ENCODE measurements at regions not wholly inside any gene's neighbourhood (a gene's known extent, or its start where the extent isn't known, plus 50 kb on each side); places are given as distances from the start of the nearest gene placed in this dataset.

GRCh38 chr2:37781028-37781427, 109.6 kb upstream of the CDC42EP3 start:
- Mint-ChIP-seq H3K27me3 (no peaks in the 10 kb centered on the region), H3K27ac (no peak overlapping the region), H3K4me1 (no peaks in the 10 kb centered on the region), H3K9me3 (no peaks in the 10 kb centered on the region), H3K36me3 (ENCODE audit: low read depth) (no peaks in the 10 kb centered on the region), H3K4me3 (no peak overlapping the region)
- ChIA-PET CTCF (no interaction called here), POLR2A (interaction anchor here (0.7 kb wide), 1 partner anchor 10 kb away, joined by 3 read pairs; no protein-coding TSS in a partner anchor)
- no peak for DNase-seq

GRCh38 chr2:37782155-37782673, 110.8 kb upstream of the CDC42EP3 start:
- peaks cover 2% of the 10 kb centered on the region for H3K9me3 Mint-ChIP-seq
- CTCF ChIA-PET, result no interaction called here
- H3K4me3 Mint-ChIP-seq, result no peak overlapping the region

GRCh38 chr2:37782721-37783371, 111.4 kb upstream of the CDC42EP3 start:
- no peak for DNase-seq
- CTCF ChIA-PET, result no interaction called here
- Mint-ChIP-seq H3K4me1 (no peaks in the 10 kb centered on the region), H3K27me3 (no peaks in the 10 kb centered on the region), H3K9me3 (peaks cover 6% of the 10 kb centered on the region), H3K36me3 (ENCODE audit: low read depth) (no peaks in the 10 kb centered on the region), H3K27ac (no peak overlapping the region), H3K4me3 (no peak overlapping the region)
- POLR2A ChIA-PET, result no interaction called here

More at GRCh38 chr2:37782155-37782673, 110.8 kb upstream of the CDC42EP3 start:
- Mint-ChIP-seq H3K27ac (no peak overlapping the region), H3K36me3 (ENCODE audit: low read depth) (no peaks in the 10 kb centered on the region), H3K4me1 (no peaks in the 10 kb centered on the region), H3K27me3 (no peaks in the 10 kb centered on the region)
- DNase-seq, result no peak
- POLR2A ChIA-PET, result no interaction called here

GRCh38 chr2:37783545-37783944, 112.1 kb upstream of the CDC42EP3 start:
- H3K36me3 Mint-ChIP-seq (ENCODE audit: low read depth), result peaks cover under 1% of the 10 kb centered on the region
- CTCF ChIA-PET, result no interaction called here
- no peak overlapping the region for H3K27ac Mint-ChIP-seq
- H3K27me3 Mint-ChIP-seq, result no peaks in the 10 kb centered on the region
- POLR2A ChIA-PET, result no interaction called here
- H3K9me3 Mint-ChIP-seq, result peaks cover 10% of the 10 kb centered on the region
- no peak for DNase-seq
- no peak overlapping the region for H3K4me3 Mint-ChIP-seq
- H3K4me1 Mint-ChIP-seq, result no peaks in the 10 kb centered on the region

- Mint-ChIP-seq H3K27ac (no peak overlapping the region), H3K36me3 (ENCODE audit: low read depth) (peaks cover 6% of the 10 kb centered on the region), H3K4me1 (no peaks in the 10 kb centered on the region), H3K27me3 (no peaks in the 10 kb centered on the region), H3K4me3 (no peak overlapping the region), H3K9me3 (peaks cover 16% of the 10 kb centered on the region)
- ChIA-PET POLR2A (no interaction called here), CTCF (no interaction called here)
- no peak for DNase-seq
These were observed 112.8 kb upstream of the CDC42EP3 start for GRCh38 chr2:37784071-37784758.

- ChIA-PET POLR2A (interaction anchor here (1.2 kb wide), 1 partner anchor 8 kb away, joined by 4 read pairs; no protein-coding TSS in a partner anchor), CTCF (no interaction called here)
- no peaks in the 10 kb centered on the region for H3K4me1 Mint-ChIP-seq
- H3K27ac Mint-ChIP-seq, result no peak overlapping the region
- no peak overlapping the region for H3K4me3 Mint-ChIP-seq
- peaks cover 19% of the 10 kb centered on the region for H3K9me3 Mint-ChIP-seq
- H3K36me3 Mint-ChIP-seq (ENCODE audit: low read depth), result peaks cover 10% of the 10 kb centered on the region
- DNase-seq, result no peak
- no peaks in the 10 kb centered on the region for H3K27me3 Mint-ChIP-seq
These were observed 113.3 kb upstream of the CDC42EP3 start for GRCh38 chr2:37784759-37785149.

- Mint-ChIP-seq H3K27ac (no peak overlapping the region), H3K27me3 (no peaks in the 10 kb centered on the region), H3K4me1 (no peaks in the 10 kb centered on the region), H3K36me3 (ENCODE audit: low read depth) (peaks cover 12% of the 10 kb centered on the region), H3K9me3 (peaks cover 19% of the 10 kb centered on the region), H3K4me3 (no peak overlapping the region)
- ChIA-PET CTCF (no interaction called here), POLR2A (interaction anchor here (1.2 kb wide), 1 partner anchor 10 kb away, joined by 4 read pairs; no protein-coding TSS in a partner anchor)
- DNase-seq, result no peak
These were observed 114.8 kb upstream of the CDC42EP3 start for GRCh38 chr2:37786191-37786698.

- H3K4me3 Mint-ChIP-seq, result no peak overlapping the region
- no peak overlapping the region for H3K27ac Mint-ChIP-seq
- ChIA-PET CTCF (no interaction called here), POLR2A (no interaction called here)
- no peaks in the 10 kb centered on the region for H3K4me1 Mint-ChIP-seq
- H3K36me3 Mint-ChIP-seq (ENCODE audit: low read depth), result peaks cover 12% of the 10 kb centered on the region
- no peak for DNase-seq
- no peaks in the 10 kb centered on the region for H3K27me3 Mint-ChIP-seq
- H3K9me3 Mint-ChIP-seq, result peaks cover 19% of the 10 kb centered on the region
These were observed 115.4 kb upstream of the CDC42EP3 start for GRCh38 chr2:37786854-37787253.

GRCh38 chr2:37788602-37789209, 117.3 kb upstream of the CDC42EP3 start:
- Mint-ChIP-seq H3K36me3 (ENCODE audit: low read depth) (peaks cover 12% of the 10 kb centered on the region), H3K4me1 (no peaks in the 10 kb centered on the region), H3K9me3 (peaks cover 19% of the 10 kb centered on the region), H3K27me3 (no peaks in the 10 kb centered on the region), H3K27ac (no peak overlapping the region), H3K4me3 (no peak overlapping the region)
- ChIA-PET POLR2A (no interaction called here), CTCF (no interaction called here)
- no peak for DNase-seq

GRCh38 chr2:37790019-37790418, 118.6 kb upstream of the CDC42EP3 start:
- ChIA-PET POLR2A (no interaction called here), CTCF (no interaction called here)
- Mint-ChIP-seq H3K27me3 (no peaks in the 10 kb centered on the region), H3K27ac (no peak overlapping the region), H3K4me3 (no peak overlapping the region), H3K9me3 (peaks cover 19% of the 10 kb centered on the region), H3K4me1 (no peaks in the 10 kb centered on the region), H3K36me3 (ENCODE audit: low read depth) (peaks cover 12% of the 10 kb centered on the region)
- DNase-seq, result no peak

GRCh38 chr2:37790462-37790861, 119.0 kb upstream of the CDC42EP3 start:
- H3K27me3 Mint-ChIP-seq, result no peaks in the 10 kb centered on the region
- H3K4me3 Mint-ChIP-seq, result no peak overlapping the region
- peaks cover 12% of the 10 kb centered on the region for H3K36me3 Mint-ChIP-seq (ENCODE audit: low read depth)
- CTCF ChIA-PET, result no interaction called here
- POLR2A ChIA-PET, result interaction anchor here (0.6 kb wide), 1 partner anchor 9 kb away, joined by 3 read pairs; no protein-coding TSS in a partner anchor
- H3K9me3 Mint-ChIP-seq, result peaks cover 19% of the 10 kb centered on the region
- H3K27ac Mint-ChIP-seq, result no peak overlapping the region
- no peaks in the 10 kb centered on the region for H3K4me1 Mint-ChIP-seq
- DNase-seq, result no peak

GRCh38 chr2:37792366-37792765, 120.9 kb upstream of the CDC42EP3 start:
- Mint-ChIP-seq H3K27me3 (no peaks in the 10 kb centered on the region), H3K9me3 (peaks cover 16% of the 10 kb centered on the region), H3K4me1 (no peaks in the 10 kb centered on the region), H3K4me3 (no peak overlapping the region), H3K27ac (no peak overlapping the region), H3K36me3 (ENCODE audit: low read depth) (peaks cover 12% of the 10 kb centered on the region)
- ChIA-PET POLR2A (interaction anchor here (0.8 kb wide), 1 partner anchor 140 kb away, joined by 4 read pairs; no protein-coding TSS in a partner anchor), CTCF (interaction anchor here (1.1 to 1.5 kb wide), 2 partner anchors 99 to 396 kb away, joined by 3 to 4 read pairs; no protein-coding TSS in a partner anchor)
- DNase-seq, result no peak

GRCh38 chr2:37793004-37793403, 121.6 kb upstream of the CDC42EP3 start:
- H3K9me3 Mint-ChIP-seq, result peaks cover 14% of the 10 kb centered on the region
- H3K27me3 Mint-ChIP-seq, result no peaks in the 10 kb centered on the region
- DNase-seq, result no peak
- H3K27ac Mint-ChIP-seq, result no peak overlapping the region
- H3K4me3 Mint-ChIP-seq, result no peak overlapping the region
- H3K4me1 Mint-ChIP-seq, result no peaks in the 10 kb centered on the region
- POLR2A ChIA-PET, result no interaction called here
- H3K36me3 Mint-ChIP-seq (ENCODE audit: low read depth), result peaks cover 12% of the 10 kb centered on the region
- CTCF ChIA-PET, result interaction anchor here (1.1 to 1.5 kb wide), 2 partner anchors 98 to 396 kb away, joined by 3 to 4 read pairs; no protein-coding TSS in a partner anchor

Data from activated CD4-positive, alpha-beta memory T cell treated with anti-CD3 and anti-CD28 coated beads, Interleukin-2, amount 10 ng/mL, durations not matched to agents 7 days and 5 days (primary cell).